ENCODE measurements at regions not wholly inside any gene's neighbourhood (a gene's known extent, or its start where the extent isn't known, plus 50 kb on each side); places are given as distances from the start of the nearest gene placed in this dataset.
"Not testable (repeated sequence)": the region's sequence is repeated elsewhere in the genome, so short reads cannot be mapped to it uniquely, and the experiment has no call there.

- H3K79me2 ChIP-seq (ENCODE audit: control insufficient read depth, insufficient read depth, low read length): no peaks in the 10 kb centered on the region
- H3K36me3 ChIP-seq (ENCODE audit: control insufficient read depth, insufficient read depth, low read length): no peaks in the 10 kb centered on the region
- no peaks in the 10 kb centered on the region for H4K20me1 ChIP-seq (ENCODE audit: control insufficient read depth, extremely low read depth, insufficient read depth, low read length)
- no peak overlapping the region for H3K4me2 ChIP-seq (ENCODE audit: extremely low read depth, insufficient read depth, low read length)
- no peak overlapping the region for H3K4me3 ChIP-seq (replicated peaks in 1 of 4; ENCODE audit: control extremely low read depth in 1 of 4, insufficient read depth in 1 of 4, low read depth in 3 of 4, low read length in 4 of 4)
- H3K4me1 ChIP-seq (ENCODE audit: control insufficient read depth, extremely low read depth, insufficient read depth, low read length): no peaks in the 10 kb centered on the region
- DNase-seq (ENCODE audit: low read depth in 2 of 2): no peak
- H3K9ac ChIP-seq (ENCODE audit: insufficient read depth, low read length): no peak overlapping the region
- peaks cover 2% of the 10 kb centered on the region for H3K9me3 ChIP-seq (ENCODE audit: control insufficient read depth, insufficient read depth, low read depth, low read length)
- no peak overlapping the region for H2AFZ ChIP-seq (ENCODE audit: low read length)
- no peak for TF ChIP-seq EZH2 (IDR thresholded peaks at IDR 0.05; ENCODE audit: low read length, missing control alignments)
- TF ChIP-seq, protein P1, sequence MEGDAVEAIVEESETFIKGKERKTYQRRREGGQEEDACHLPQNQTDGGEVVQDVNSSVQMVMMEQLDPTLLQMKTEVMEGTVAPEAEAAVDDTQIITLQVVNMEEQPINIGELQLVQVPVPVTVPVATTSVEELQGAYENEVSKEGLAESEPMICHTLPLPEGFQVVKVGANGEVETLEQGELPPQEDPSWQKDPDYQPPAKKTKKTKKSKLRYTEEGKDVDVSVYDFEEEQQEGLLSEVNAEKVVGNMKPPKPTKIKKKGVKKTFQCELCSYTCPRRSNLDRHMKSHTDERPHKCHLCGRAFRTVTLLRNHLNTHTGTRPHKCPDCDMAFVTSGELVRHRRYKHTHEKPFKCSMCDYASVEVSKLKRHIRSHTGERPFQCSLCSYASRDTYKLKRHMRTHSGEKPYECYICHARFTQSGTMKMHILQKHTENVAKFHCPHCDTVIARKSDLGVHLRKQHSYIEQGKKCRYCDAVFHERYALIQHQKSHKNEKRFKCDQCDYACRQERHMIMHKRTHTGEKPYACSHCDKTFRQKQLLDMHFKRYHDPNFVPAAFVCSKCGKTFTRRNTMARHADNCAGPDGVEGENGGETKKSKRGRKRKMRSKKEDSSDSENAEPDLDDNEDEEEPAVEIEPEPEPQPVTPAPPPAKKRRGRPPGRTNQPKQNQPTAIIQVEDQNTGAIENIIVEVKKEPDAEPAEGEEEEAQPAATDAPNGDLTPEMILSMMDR (conservative IDR thresholded peaks at IDR 0.05 in 1 of 2, IDR thresholded peaks at IDR 0.05 in 1 of 2; ENCODE audit: low read depth in 1 of 2, low read length in 2 of 2): no peak
- no peaks in the 10 kb centered on the region for H3K27me3 ChIP-seq (ENCODE audit: control insufficient read depth, insufficient read depth, low read length)
- no peak overlapping the region for H3K27ac ChIP-seq (ENCODE audit: insufficient read depth, low read length)
These were observed 945.7 kb downstream of the TUBA3C start for GRCh38 chr13:18235756-18236527.

GRCh38 chr13:18235172-18235571 is 946.5 kb downstream of the TUBA3C start:
- H3K4me1 ChIP-seq (ENCODE audit: control insufficient read depth, extremely low read depth, insufficient read depth, low read length): no peaks in the 10 kb centered on the region
- TF ChIP-seq, protein P1 (conservative IDR thresholded peaks at IDR 0.05 in 1 of 2, IDR thresholded peaks at IDR 0.05 in 1 of 2; ENCODE audit: low read depth in 1 of 2, low read length in 2 of 2): no peak
- no peak for TF ChIP-seq EZH2 (IDR thresholded peaks at IDR 0.05; ENCODE audit: low read length, missing control alignments)
- H3K36me3 ChIP-seq (ENCODE audit: control insufficient read depth, insufficient read depth, low read length): no peaks in the 10 kb centered on the region
- H3K4me2 ChIP-seq (ENCODE audit: extremely low read depth, insufficient read depth, low read length): no peak overlapping the region
- no peak overlapping the region for H3K9ac ChIP-seq (ENCODE audit: insufficient read depth, low read length)
- H4K20me1 ChIP-seq (ENCODE audit: control insufficient read depth, extremely low read depth, insufficient read depth, low read length): no peaks in the 10 kb centered on the region
- H3K9me3 ChIP-seq (ENCODE audit: control insufficient read depth, insufficient read depth, low read depth, low read length): peaks cover 2% of the 10 kb centered on the region
- H3K4me3 ChIP-seq (replicated peaks in 1 of 4; ENCODE audit: control extremely low read depth in 1 of 4, insufficient read depth in 1 of 4, low read depth in 3 of 4, low read length in 4 of 4): no peak overlapping the region
- no peaks in the 10 kb centered on the region for H3K27me3 ChIP-seq (ENCODE audit: control insufficient read depth, insufficient read depth, low read length)
- H3K79me2 ChIP-seq (ENCODE audit: control insufficient read depth, insufficient read depth, low read length): no peaks in the 10 kb centered on the region
- no peak for DNase-seq (ENCODE audit: low read depth in 2 of 2)
- no peak overlapping the region for H2AFZ ChIP-seq (ENCODE audit: low read length)
- H3K27ac ChIP-seq (ENCODE audit: insufficient read depth, low read length): no peak overlapping the region

GRCh38 chr13:18234451-18234850 is 947.2 kb downstream of the TUBA3C start:
- not testable (repeated sequence) for H3K4me3 ChIP-seq (replicated peaks in 1 of 4; ENCODE audit: control extremely low read depth in 1 of 4, insufficient read depth in 1 of 4, low read depth in 3 of 4, low read length in 4 of 4); H3K36me3 ChIP-seq (ENCODE audit: control insufficient read depth, insufficient read depth, low read length); H3K9ac ChIP-seq (ENCODE audit: insufficient read depth, low read length); H3K4me2 ChIP-seq (ENCODE audit: extremely low read depth, insufficient read depth, low read length); H4K20me1 ChIP-seq (ENCODE audit: control insufficient read depth, extremely low read depth, insufficient read depth, low read length); H2AFZ ChIP-seq (ENCODE audit: low read length); H3K4me1 ChIP-seq (ENCODE audit: control insufficient read depth, extremely low read depth, insufficient read depth, low read length); H3K27ac ChIP-seq (ENCODE audit: insufficient read depth, low read length); H3K9me3 ChIP-seq (ENCODE audit: control insufficient read depth, insufficient read depth, low read depth, low read length); DNase-seq (ENCODE audit: low read depth in 2 of 2); H3K27me3 ChIP-seq (ENCODE audit: control insufficient read depth, insufficient read depth, low read length); H3K79me2 ChIP-seq (ENCODE audit: control insufficient read depth, insufficient read depth, low read length)
